Lower leg skin (tissue), 4 donors: ENCODE measurements at regions not wholly inside any gene's neighbourhood (a gene's known extent, or its start where the extent isn't known, plus 50 kb on each side); places are given as distances from the start of the nearest gene placed in this dataset.

Source experiments
- DNase-seq, 2 donors: peaks; one replicate each; pipeline ENCODE4 v3.0.0-alpha.2; 2019; ENCODE audit warnings: low spot score in 2 of 2
- H3K4me3 ChIP-seq: fragments of 200-600 bp; sonication (generic); 2 replicates; pipeline ENCODE4 v1.5.1; 2017; ENCODE audit warnings: mild to moderate bottlenecking, low read depth; ENCODE audit not compliant: poor library complexity, severe bottlenecking
- POLR2A ChIP-seq, 2 donors: fragments of 450-650 bp; IDR thresholded peaks; one replicate each; pipeline ENCODE4 v1.6.1; 2016 to 2017; ENCODE audit warnings: antibody characterized with exemption in 2 of 2, mild to moderate bottlenecking in 1 of 2, moderate library complexity in 1 of 2
- WGBS, 2 donors: methylation state at CpG; one replicate each; pipeline ENCODE4 v1.1.5; 2018; 5-methylcytosine and 5-hydroxymethylcytosine counted together
- intact Hi-C: fragments of 100-400 bp; cut with DNase I; formaldehyde crosslinking; loops from one replicate; pipeline ENCODE4 v1.15.0; 2023; ENCODE audit warnings: low total_unique reads
- TF ChIP-seq, protein P1 (sequence below), 3 donors: fragments of 450-650 bp; IDR thresholded peaks; one replicate each; pipeline ENCODE4 v1.5.1; 2016; ENCODE audit warnings: antibody characterized with exemption in 3 of 3, mild to moderate bottlenecking in 3 of 3, moderate library complexity in 2 of 3

- no peak for DNase-seq
- no peak overlapping the region for H3K4me3 ChIP-seq
- 60 to 70% methylated on average over 3 of the region's 3 CpGs for WGBS, 2 donors
- intact Hi-C loops = no loop called here
- TF ChIP-seq POLR2A (IDR thresholded peaks at IDR 0.05) = no peak
- TF ChIP-seq, protein P1, sequence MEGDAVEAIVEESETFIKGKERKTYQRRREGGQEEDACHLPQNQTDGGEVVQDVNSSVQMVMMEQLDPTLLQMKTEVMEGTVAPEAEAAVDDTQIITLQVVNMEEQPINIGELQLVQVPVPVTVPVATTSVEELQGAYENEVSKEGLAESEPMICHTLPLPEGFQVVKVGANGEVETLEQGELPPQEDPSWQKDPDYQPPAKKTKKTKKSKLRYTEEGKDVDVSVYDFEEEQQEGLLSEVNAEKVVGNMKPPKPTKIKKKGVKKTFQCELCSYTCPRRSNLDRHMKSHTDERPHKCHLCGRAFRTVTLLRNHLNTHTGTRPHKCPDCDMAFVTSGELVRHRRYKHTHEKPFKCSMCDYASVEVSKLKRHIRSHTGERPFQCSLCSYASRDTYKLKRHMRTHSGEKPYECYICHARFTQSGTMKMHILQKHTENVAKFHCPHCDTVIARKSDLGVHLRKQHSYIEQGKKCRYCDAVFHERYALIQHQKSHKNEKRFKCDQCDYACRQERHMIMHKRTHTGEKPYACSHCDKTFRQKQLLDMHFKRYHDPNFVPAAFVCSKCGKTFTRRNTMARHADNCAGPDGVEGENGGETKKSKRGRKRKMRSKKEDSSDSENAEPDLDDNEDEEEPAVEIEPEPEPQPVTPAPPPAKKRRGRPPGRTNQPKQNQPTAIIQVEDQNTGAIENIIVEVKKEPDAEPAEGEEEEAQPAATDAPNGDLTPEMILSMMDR (IDR thresholded peaks at IDR 0.05) = no peak
These were observed 1080.8 kb upstream of the TENM4 start for GRCh38 chr11:80521592-80521991.

GRCh38 chr11:80520507-80520887 lies 1079.7 kb upstream of the TENM4 start:
- WGBS, 2 donors = 47 to 48% methylated on average over 2 of the region's 2 CpGs
- intact Hi-C loops = no loop called here
- DNase-seq = no peak
- H3K4me3 ChIP-seq = no peak overlapping the region
- no peak for TF ChIP-seq POLR2A (IDR thresholded peaks at IDR 0.05)
- TF ChIP-seq, protein P1 (IDR thresholded peaks at IDR 0.05) = no peak

DNA sequence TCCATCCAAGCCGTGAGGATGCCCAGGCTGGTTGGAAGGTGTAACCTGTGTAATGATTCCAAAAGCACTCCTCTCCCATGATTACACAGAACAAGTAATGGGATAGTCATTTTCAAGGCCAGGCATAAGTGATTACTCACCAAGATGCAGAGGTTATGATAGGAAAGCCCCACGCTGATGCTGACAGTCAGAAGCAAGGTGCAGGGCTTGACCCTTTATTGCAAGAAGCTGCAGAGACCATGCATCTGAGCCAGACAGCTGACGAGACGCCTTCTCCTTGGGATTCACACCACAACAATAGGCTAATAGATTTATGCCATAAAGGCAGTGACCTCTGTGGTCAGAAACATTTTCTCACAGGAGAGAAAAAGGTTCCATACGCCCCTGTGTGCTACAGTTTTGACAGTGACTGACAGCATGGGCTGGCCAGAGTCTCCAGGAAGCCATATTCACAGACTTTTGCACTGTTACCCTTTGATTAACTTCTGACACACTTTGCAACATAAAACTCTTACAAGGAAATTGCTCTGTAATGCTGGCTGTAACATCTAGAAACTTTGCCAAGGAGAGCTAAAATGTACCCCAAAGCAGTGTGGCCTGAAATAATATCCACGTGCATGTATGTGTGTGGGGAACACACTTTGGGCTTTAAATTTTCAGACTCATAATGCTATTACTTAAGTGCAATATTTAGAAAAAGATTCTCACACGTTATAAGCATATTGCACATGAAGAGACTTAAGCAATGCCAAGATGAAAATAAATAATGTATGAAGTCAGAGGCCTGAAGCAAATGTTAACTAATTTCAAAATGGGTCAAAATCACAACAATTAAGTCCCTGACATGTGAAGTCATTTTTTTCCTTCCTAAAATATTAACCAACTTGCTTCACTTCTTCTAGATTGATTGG lies 1079.0 kb upstream of the TENM4 start:
- DNase-seq = no peak
- no peak overlapping the region for H3K4me3 ChIP-seq
- intact Hi-C loops = no loop called here
- WGBS, 2 donors = 48 to 58% methylated on average over 7 of the region's 7 CpGs
- TF ChIP-seq, protein P1 (IDR thresholded peaks at IDR 0.05) = no peak
- no peak for TF ChIP-seq POLR2A (IDR thresholded peaks at IDR 0.05)

GRCh38 chr11:80517701-80518100 lies 1076.9 kb upstream of the TENM4 start:
- no peak for TF ChIP-seq POLR2A (IDR thresholded peaks at IDR 0.05)
- TF ChIP-seq, protein P1 (IDR thresholded peaks at IDR 0.05) = no peak
- no peak for DNase-seq
- intact Hi-C loops = no loop called here
- no peak overlapping the region for H3K4me3 ChIP-seq
- 88 to 89% methylated on average over 2 of the region's 2 CpGs for WGBS, 2 donors

DNA sequence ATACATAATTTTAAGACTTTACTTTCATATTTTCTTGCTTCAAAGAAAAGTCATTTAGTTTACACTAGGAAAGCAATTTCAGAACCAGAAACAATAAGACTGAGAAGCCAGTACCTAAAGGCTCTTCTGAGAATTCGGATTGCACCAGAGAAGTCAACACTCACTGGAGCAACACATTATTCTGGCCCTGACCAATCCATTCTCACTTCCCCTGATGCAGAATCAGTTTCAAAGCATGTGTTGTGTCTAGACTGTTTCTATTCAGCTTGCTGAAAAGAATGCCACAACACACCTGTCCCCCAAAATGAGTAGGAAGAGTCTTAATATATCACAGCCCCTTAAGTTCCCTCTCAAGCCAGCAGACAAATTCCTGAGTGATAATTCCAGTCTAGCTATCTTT lies 1074.3 kb upstream of the TENM4 start:
- no peak overlapping the region for H3K4me3 ChIP-seq
- DNase-seq = no peak
- intact Hi-C loops = no loop called here
- 68 to 79% methylated on average over 1 of the region's 1 CpG for WGBS, 2 donors
- TF ChIP-seq POLR2A (IDR thresholded peaks at IDR 0.05) = no peak
- TF ChIP-seq, protein P1 (IDR thresholded peaks at IDR 0.05) = no peak
